NB4 (cell line): ENCODE measurements at regions not wholly inside any gene's neighbourhood (a gene's known extent, or its start where the extent isn't known, plus 50 kb on each side); places are given as distances from the start of the nearest gene placed in this dataset.

Experiments used
- DNase-seq: peaks from one replicate; pipeline ENCODE4 v3.0.0; 2010; ENCODE audit warnings: low read depth
- H3K4me3 ChIP-seq: one replicate; pipeline ENCODE4 v1.5.1; 2011; ENCODE audit warnings: mild to moderate bottlenecking, low read depth, low read length, moderate library complexity
- MAX ChIP-seq: IDR thresholded peaks from 2 replicates; pipeline ENCODE4 v1.6.1; 2011; ENCODE audit warnings: low read depth, low read length
- MYC ChIP-seq: IDR thresholded peaks from 2 replicates; pipeline ENCODE4 v1.6.1; 2011; ENCODE audit warnings: low read depth, low read length
- POLR2A ChIP-seq: IDR thresholded peaks from 2 replicates; pipeline ENCODE4 v1.6.1; 2011; ENCODE audit warnings: mild to moderate bottlenecking; ENCODE audit not compliant: insufficient read length; ENCODE audit errors: extremely low read depth
- TF ChIP-seq, protein P1 (sequence below): IDR thresholded peaks from one replicate; pipeline ENCODE4 v1.5.1; 2012; ENCODE audit warnings: low read depth, low read length

- DNase-seq = no peak
- no peak overlapping the region for H3K4me3 ChIP-seq
- no peak for TF ChIP-seq MAX
- TF ChIP-seq MYC = no peak
Observed at GRCh38 chr18:22013993-22014392, 155.4 kb upstream of the GATA6 start.

DNA sequence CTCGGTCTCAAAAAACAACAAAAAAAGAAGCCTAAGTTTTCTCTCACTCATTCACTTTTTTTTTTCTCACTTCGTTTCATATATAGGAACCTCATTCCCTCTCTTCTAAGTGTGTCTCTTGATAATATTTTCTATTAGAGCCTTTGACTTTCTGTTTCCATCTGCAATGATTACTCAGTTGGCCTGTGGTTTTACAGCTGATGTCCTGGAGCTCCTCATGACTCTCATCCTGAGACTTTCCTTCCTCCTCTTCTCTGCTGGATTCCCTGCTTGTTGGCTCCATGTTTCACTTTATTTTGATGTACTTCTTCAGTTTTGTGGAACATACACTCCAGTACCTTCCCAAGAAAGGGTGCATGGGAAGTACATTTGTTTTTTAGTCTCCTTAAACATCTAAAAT, 154.2 kb upstream of the GATA6 start:
- DNase-seq = no peak
- H3K4me3 ChIP-seq = no peak overlapping the region
- no peak for TF ChIP-seq MYC
- TF ChIP-seq POLR2A = no peak
- no peak for TF ChIP-seq MAX
- TF ChIP-seq, protein P1, sequence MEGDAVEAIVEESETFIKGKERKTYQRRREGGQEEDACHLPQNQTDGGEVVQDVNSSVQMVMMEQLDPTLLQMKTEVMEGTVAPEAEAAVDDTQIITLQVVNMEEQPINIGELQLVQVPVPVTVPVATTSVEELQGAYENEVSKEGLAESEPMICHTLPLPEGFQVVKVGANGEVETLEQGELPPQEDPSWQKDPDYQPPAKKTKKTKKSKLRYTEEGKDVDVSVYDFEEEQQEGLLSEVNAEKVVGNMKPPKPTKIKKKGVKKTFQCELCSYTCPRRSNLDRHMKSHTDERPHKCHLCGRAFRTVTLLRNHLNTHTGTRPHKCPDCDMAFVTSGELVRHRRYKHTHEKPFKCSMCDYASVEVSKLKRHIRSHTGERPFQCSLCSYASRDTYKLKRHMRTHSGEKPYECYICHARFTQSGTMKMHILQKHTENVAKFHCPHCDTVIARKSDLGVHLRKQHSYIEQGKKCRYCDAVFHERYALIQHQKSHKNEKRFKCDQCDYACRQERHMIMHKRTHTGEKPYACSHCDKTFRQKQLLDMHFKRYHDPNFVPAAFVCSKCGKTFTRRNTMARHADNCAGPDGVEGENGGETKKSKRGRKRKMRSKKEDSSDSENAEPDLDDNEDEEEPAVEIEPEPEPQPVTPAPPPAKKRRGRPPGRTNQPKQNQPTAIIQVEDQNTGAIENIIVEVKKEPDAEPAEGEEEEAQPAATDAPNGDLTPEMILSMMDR = no peak

- peak; percentile 36 for DNase-seq
- H3K4me3 ChIP-seq = no peak overlapping the region
- TF ChIP-seq POLR2A (no peak), MAX (no peak), MYC (no peak)
- TF ChIP-seq, protein P1 = no peak
Observed at GRCh38 chr18:22018366-22018765, 151.0 kb upstream of the GATA6 start.

- TF ChIP-seq POLR2A (no peak), MYC (no peak), MAX (no peak)
- TF ChIP-seq, protein P1 = no peak
- H3K4me3 ChIP-seq = no peak overlapping the region
- DNase-seq = no peak
Observed at GRCh38 chr18:22019193-22019592, 150.2 kb upstream of the GATA6 start.

GRCh38 chr18:22020127-22020866, 149.1 kb upstream of the GATA6 start:
- no peak for DNase-seq
- no peak overlapping the region for H3K4me3 ChIP-seq
- TF ChIP-seq, protein P1 = no peak
- TF ChIP-seq MYC (no peak), POLR2A (no peak), MAX (no peak)

GRCh38 chr18:22020867-22021370, 148.5 kb upstream of the GATA6 start:
- DNase-seq = no peak
- H3K4me3 ChIP-seq = no peak overlapping the region
- TF ChIP-seq, protein P1 = no peak
- TF ChIP-seq MYC (no peak), POLR2A (no peak), MAX (no peak)
